GM20000 (cell line): ENCODE measurements at regions not wholly inside any gene's neighbourhood (a gene's known extent, or its start where the extent isn't known, plus 50 kb on each side); places are given as distances from the start of the nearest gene placed in this dataset.

ENCODE experiments used
- DNase-seq: peaks from one replicate; pipeline ENCODE4 v3.0.0; 2012; ENCODE audit warnings: low spot score
- TF ChIP-seq, protein P1 (sequence below): IDR thresholded peaks from 2 replicates; pipeline ENCODE4 v1.5.1; 2012; ENCODE audit warnings: mild to moderate bottlenecking, control low read depth; ENCODE audit errors: extremely low read depth, missing control alignments

DNA sequence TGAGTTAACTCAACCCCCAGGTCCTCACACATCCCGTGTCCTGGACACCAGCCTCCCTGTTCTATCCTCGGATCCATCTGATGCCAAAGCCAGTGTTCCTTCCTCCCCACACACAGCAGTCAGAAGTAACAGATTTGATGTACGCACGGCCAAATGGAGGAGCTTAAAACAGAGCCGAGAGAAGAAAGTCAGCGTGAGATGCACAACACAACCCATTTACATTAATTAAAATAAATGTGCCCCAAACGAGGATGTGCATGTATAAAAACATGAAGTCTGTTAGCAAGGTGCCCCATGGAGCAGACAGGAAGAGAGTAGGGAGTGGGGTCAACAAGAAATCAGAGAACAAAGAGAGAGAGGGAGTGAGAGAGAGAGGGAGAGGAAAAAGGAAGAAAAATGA is 191.2 kb downstream of the HAUS1 start:
- TF ChIP-seq, protein P1, sequence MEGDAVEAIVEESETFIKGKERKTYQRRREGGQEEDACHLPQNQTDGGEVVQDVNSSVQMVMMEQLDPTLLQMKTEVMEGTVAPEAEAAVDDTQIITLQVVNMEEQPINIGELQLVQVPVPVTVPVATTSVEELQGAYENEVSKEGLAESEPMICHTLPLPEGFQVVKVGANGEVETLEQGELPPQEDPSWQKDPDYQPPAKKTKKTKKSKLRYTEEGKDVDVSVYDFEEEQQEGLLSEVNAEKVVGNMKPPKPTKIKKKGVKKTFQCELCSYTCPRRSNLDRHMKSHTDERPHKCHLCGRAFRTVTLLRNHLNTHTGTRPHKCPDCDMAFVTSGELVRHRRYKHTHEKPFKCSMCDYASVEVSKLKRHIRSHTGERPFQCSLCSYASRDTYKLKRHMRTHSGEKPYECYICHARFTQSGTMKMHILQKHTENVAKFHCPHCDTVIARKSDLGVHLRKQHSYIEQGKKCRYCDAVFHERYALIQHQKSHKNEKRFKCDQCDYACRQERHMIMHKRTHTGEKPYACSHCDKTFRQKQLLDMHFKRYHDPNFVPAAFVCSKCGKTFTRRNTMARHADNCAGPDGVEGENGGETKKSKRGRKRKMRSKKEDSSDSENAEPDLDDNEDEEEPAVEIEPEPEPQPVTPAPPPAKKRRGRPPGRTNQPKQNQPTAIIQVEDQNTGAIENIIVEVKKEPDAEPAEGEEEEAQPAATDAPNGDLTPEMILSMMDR = no peak
- DNase-seq = no peak

DNA sequence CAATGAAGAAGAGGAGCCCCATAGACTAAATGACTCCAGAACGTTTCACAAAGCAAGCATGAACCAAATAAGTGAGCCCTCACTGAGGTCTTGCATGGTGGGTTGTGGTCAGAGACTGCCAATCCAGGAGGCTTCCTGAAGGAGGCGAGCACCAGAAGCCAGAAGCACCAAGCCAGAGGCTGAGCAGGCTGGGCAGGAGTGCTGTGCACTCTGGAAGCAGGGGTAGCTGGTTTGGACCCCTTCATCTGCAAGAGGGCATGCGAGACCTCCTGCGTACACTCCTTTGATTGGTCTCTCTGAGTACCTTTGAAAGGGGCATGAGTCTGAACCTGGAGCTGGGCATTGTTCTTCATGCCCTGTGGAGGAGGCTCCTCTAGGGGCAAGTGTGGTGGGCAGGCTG is 192.5 kb downstream of the HAUS1 start:
- TF ChIP-seq, protein P1 = no peak
- no peak for DNase-seq

DNA sequence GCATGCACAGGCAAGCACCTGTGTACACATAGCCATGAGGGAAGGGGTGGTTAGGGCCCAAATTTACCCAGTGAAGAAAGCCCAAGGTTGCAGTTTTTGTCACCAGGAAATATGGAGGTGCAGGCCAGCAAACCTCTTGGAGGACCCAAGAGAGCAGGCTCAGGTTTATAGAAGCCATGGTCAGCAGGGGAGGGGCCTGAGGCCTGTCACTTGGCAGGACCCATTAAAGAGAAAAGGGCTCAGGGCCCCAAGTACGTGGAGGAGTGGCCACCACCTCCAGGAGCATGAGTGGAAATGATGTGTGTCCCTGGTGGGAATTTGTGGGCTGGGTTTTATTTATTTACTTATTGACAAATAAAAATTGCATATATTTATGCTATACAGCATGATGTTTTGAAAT is 192.9 kb downstream of the HAUS1 start:
- no peak for DNase-seq
- TF ChIP-seq, protein P1 = no peak

DNA sequence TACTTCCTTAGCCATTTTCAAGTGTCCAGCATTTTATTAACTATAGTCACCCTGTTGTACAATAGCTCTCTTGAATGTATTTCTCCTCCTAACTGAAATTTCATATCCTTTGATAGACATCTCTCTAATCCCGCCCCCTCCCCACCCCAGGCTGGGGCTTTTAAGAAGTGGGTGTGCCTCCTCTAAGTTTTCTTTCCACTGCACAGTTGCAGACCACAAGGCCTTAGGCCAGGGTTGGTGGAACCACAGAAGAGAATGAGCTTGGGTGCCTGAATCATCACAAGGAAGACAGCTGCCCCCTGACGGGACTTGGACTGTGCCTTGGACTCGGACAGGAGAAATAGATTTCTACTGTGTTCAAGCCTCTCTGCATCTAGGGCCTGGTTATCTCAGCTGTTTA is 193.4 kb downstream of the HAUS1 start:
- no peak for DNase-seq

DNA sequence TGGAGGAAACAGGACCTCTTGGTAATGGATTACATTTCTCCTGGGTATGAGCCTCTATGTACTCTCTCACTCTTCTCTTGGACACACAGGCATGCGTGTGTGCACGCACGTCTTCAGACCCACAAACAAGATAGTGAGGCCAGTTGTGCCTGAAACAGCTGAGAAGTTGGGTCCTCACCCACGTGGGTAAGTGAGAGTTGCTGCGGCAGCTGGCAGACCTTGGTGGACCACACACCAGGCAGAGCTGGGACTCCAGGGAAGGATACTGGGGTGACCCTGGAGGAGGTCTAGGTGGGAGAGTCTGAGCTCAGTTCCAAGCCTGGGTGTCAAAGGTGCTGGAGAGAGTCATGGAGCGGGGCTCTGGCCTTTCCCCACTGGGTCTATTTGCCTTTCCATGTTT is 194.3 kb downstream of the HAUS1 start:
- TF ChIP-seq, protein P1 = no peak
- no peak for DNase-seq

More for the DNA sequence above, 193.4 kb downstream of the HAUS1 start:
- TF ChIP-seq, protein P1 = no peak

DNA sequence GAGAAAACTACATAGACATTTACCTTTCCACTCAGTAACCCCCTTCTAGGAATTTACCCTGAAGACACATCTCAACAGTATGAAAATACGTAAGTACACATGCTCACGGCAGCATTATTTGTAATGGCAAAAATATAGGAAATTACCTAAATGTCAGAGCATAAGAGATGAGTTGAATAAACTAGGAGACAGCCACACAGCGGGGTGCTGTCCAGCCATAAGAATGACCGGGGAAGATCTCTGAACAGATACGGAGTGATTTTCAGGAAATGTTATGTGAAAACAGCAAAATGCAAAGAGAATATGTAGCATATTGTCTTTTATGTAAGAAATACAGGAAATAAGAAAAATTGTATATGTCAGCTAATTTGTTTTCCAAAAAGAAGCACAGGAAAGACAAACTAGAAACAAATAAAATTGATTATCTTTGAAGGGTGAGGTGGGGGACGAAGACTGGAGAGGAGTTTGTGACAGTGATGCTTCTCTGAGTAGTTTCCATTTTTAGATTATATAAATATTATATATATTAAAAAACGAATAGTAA is 195.4 kb downstream of the HAUS1 start:
- TF ChIP-seq, protein P1 = no peak
- DNase-seq = no peak

DNA sequence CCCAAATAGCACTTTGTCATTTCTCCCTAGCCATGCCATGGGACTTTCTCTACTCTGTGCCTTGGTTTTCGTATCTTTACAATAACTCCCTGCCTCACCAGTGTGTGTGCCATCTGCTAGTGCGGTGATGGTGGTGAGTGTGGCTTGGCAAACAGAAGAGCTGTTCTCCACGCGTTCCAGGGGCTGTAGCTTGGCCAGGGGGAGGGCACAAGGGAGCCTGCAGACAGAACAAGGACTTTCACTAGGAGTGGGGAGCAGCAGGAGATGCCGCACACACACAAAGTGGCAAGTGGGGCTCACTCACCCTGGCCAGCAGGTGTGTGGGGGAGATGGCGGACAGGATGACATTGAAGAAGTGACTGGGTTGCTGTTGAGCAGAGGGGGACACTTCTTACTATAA is 196.9 kb downstream of the HAUS1 start:
- no peak for DNase-seq
- TF ChIP-seq, protein P1 = no peak
